ENCODE measurements at regions not wholly inside any gene's neighbourhood (a gene's known extent, or its start where the extent isn't known, plus 50 kb on each side); places are given as distances from the start of the nearest gene placed in this dataset.

DNA sequence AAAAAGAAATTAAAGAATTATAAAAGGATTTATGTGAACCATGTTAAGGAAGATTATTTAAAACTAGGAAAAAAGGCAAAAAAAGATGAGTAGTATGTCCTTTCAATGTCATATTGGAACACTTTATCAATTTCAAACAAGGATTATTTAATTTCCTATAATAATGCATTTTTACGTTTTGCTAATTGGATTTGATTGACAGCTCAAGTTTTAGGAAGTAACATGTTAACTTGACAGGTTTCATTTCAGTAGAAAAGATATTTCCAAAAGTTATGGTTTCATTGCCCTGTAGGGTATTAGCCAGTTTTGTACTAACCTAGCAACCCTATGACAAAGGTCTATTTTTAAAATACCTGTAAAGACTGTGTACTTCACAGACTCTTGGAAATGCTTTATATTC is 379.6 kb upstream of the ZFP42 start:
- Histone ChIP-seq H3K9me3 (no peaks in the 10 kb centered on the region), H3K27ac (no peak overlapping the region), H3K27me3 (no peaks in the 10 kb centered on the region), H3K4me3 (no peak overlapping the region), H3K36me3 (no peaks in the 10 kb centered on the region), H3K4me1 (no peaks in the 10 kb centered on the region)
- WGBS, 2 donors (ENCODE audit: low coverage in 1 of 2) = 60 to 72% methylated on average over 1 of the region's 1 CpG
- DNase-seq = no peak
- in situ Hi-C loops (cut with MboI; ENCODE audit: low pct_ligation_motif_present in 1 of 4, low pct_unique_long_range_greater_than_20kb in 1 of 4, low sequenced_read_pairs in 3 of 4) (no loop called here), intact Hi-C loops (cut with DNase I; ENCODE audit: low total_unique reads) (loop anchor here (5.0 kb wide), 1 partner anchor 196 kb away; no protein-coding TSS in a partner anchor)
- TF ChIP-seq EP300 (IDR thresholded peaks at IDR 0.05; ENCODE audit: low read depth) (no peak), POLR2A (IDR thresholded peaks at IDR 0.05) (no peak), POLR2AphosphoS5 (IDR thresholded peaks at IDR 0.05) (no peak)
- TF ChIP-seq, protein P1, sequence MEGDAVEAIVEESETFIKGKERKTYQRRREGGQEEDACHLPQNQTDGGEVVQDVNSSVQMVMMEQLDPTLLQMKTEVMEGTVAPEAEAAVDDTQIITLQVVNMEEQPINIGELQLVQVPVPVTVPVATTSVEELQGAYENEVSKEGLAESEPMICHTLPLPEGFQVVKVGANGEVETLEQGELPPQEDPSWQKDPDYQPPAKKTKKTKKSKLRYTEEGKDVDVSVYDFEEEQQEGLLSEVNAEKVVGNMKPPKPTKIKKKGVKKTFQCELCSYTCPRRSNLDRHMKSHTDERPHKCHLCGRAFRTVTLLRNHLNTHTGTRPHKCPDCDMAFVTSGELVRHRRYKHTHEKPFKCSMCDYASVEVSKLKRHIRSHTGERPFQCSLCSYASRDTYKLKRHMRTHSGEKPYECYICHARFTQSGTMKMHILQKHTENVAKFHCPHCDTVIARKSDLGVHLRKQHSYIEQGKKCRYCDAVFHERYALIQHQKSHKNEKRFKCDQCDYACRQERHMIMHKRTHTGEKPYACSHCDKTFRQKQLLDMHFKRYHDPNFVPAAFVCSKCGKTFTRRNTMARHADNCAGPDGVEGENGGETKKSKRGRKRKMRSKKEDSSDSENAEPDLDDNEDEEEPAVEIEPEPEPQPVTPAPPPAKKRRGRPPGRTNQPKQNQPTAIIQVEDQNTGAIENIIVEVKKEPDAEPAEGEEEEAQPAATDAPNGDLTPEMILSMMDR (IDR thresholded peaks at IDR 0.05) = no peak

DNA sequence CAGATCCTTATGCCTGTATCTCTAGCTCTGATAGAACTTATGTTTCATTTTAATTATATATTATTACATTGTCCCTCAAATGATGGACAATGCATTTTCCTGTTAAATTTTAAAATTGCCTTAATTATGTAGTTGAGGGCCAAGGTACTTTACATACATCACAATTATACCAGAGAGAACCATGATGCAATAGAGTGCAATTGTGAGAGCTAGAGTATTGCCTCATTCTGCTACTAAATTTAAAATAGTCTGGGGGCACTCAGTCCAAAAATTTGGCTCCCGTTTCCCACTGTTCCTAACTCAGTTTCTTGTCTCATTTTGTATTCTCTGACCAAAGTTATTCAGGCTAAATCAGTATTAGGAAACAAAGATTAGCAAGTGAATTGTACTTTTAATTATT is 378.5 kb upstream of the ZFP42 start:
- DNase-seq = no peak
- in situ Hi-C loops (cut with MboI; ENCODE audit: low pct_ligation_motif_present in 1 of 4, low pct_unique_long_range_greater_than_20kb in 1 of 4, low sequenced_read_pairs in 3 of 4) = no loop called here

DNA sequence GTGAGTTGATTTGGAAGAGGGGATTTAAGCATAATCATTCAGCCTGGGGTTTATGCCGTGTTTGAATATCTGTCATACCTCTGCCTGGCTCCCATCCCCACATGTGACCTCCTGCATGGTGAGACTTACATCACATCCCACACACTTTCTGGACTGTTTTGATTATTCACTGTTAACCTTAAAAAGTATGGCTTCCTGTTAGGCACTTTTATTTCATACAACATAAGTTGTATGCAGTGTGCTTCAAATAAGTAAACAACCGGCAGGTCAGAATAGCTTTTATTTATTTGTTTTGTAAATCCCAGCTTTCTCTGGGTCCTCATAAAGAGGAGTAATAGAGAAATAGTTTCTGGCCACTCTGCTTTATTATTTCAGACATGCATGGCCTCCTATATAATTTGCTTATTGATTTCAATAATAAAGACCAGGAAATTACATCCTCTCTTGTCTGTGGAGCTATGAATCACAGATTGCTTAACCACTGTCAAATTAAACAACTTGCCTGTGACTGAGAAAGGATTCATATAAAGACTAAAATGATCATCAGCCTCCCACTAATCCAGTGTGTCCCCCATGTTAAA is 376.8 kb upstream of the ZFP42 start:
- WGBS, 2 donors (ENCODE audit: low coverage in 1 of 2) = 65 to 74% methylated on average over 2 of the region's 2 CpGs
- no peak for DNase-seq
- Histone ChIP-seq H3K27ac (no peak overlapping the region), H3K9me3 (no peaks in the 10 kb centered on the region), H3K4me1 (no peaks in the 10 kb centered on the region), H3K4me3 (no peak overlapping the region), H3K36me3 (no peaks in the 10 kb centered on the region), H3K27me3 (no peaks in the 10 kb centered on the region)
- in situ Hi-C loops (cut with MboI; ENCODE audit: low pct_ligation_motif_present in 1 of 4, low pct_unique_long_range_greater_than_20kb in 1 of 4, low sequenced_read_pairs in 3 of 4) = no loop called here
- intact Hi-C loops (cut with DNase I; ENCODE audit: low total_unique reads) = loop anchor here (5.0 kb wide), 1 partner anchor 194 kb away; no protein-coding TSS in a partner anchor
- TF ChIP-seq POLR2AphosphoS5 (IDR thresholded peaks at IDR 0.05) (no peak), EP300 (IDR thresholded peaks at IDR 0.05; ENCODE audit: low read depth) (no peak), POLR2A (IDR thresholded peaks at IDR 0.05) (no peak)
- TF ChIP-seq, protein P1 (IDR thresholded peaks at IDR 0.05) = no peak

More for the DNA sequence above, 378.5 kb upstream of the ZFP42 start:
- intact Hi-C loops (cut with DNase I; ENCODE audit: low total_unique reads) = loop anchor here (5.0 kb wide), 1 partner anchor 195 kb away; no protein-coding TSS in a partner anchor
- TF ChIP-seq, protein P1 (IDR thresholded peaks at IDR 0.05) = no peak
- TF ChIP-seq EP300 (IDR thresholded peaks at IDR 0.05; ENCODE audit: low read depth) (no peak), POLR2AphosphoS5 (IDR thresholded peaks at IDR 0.05) (no peak), POLR2A (IDR thresholded peaks at IDR 0.05) (no peak)
- H3K27ac ChIP-seq = no peak overlapping the region
- no peaks in the 10 kb centered on the region for H3K4me1 ChIP-seq
- H3K36me3 ChIP-seq = no peaks in the 10 kb centered on the region
- no peaks in the 10 kb centered on the region for H3K27me3 ChIP-seq
- no peaks in the 10 kb centered on the region for H3K9me3 ChIP-seq
- H3K4me3 ChIP-seq = no peak overlapping the region
- WGBS, 2 donors (ENCODE audit: low coverage in 1 of 2) = 43 to 66% methylated on average over 1 of the region's 1 CpG

DNA sequence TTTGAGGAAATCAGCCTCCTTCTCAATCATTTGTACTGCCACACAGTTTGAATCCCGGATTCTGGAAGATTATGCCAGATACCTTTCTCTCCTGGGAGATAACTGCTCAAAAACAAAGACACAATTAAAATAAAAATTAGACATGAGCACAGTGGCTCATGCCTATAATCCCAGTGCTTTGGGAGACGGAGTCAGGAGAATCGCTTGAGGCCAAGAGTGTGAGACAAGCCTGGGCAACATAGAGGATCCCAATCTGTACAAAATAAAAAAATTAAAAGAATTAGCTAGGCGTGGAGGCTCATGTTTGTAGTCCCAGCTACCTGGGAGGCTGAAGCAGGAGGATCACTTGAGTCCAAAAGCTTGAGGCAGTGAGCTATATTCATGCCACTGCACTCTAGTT is 376.3 kb upstream of the ZFP42 start:
- Histone ChIP-seq H3K4me1 (no peaks in the 10 kb centered on the region), H3K4me3 (no peak overlapping the region), H3K9me3 (no peaks in the 10 kb centered on the region), H3K36me3 (no peaks in the 10 kb centered on the region), H3K27me3 (no peaks in the 10 kb centered on the region), H3K27ac (no peak overlapping the region)
- TF ChIP-seq EP300 (IDR thresholded peaks at IDR 0.05; ENCODE audit: low read depth) (no peak), POLR2AphosphoS5 (IDR thresholded peaks at IDR 0.05) (no peak), POLR2A (IDR thresholded peaks at IDR 0.05) (no peak)
- TF ChIP-seq, protein P1 (IDR thresholded peaks at IDR 0.05) = no peak
- in situ Hi-C loops (cut with MboI; ENCODE audit: low pct_ligation_motif_present in 1 of 4, low pct_unique_long_range_greater_than_20kb in 1 of 4, low sequenced_read_pairs in 3 of 4) (no loop called here), intact Hi-C loops (cut with DNase I; ENCODE audit: low total_unique reads) (loop anchor here (5.0 kb wide), 1 partner anchor 193 kb away; no protein-coding TSS in a partner anchor)
- WGBS, 2 donors (ENCODE audit: low coverage in 1 of 2) = 42 to 83% methylated on average over 3 to 4 of the region's 4 CpGs
- no peak for DNase-seq

Measured in transverse colon (tissue), 4 donors.